ENCODE measurements at regions not wholly inside any gene's neighbourhood (a gene's known extent, or its start where the extent isn't known, plus 50 kb on each side); places are given as distances from the start of the nearest gene placed in this dataset.
"Not testable (repeated sequence)": the region's sequence is repeated elsewhere in the genome, so short reads cannot be mapped to it uniquely, and the experiment has no call there.

- not testable (repeated sequence) for H3K4me3 ChIP-seq (ENCODE audit: low read depth, low read length); DNase-seq (ENCODE audit: low read depth)
Measured at GRCh38 chr2:95691210-95691609, 99.4 kb downstream of the TRIM43 start.

- H3K4me3 ChIP-seq (ENCODE audit: low read depth, low read length); DNase-seq (ENCODE audit: low read depth): not testable (repeated sequence)
Measured at GRCh38 chr2:95693071-95693846, 101.5 kb downstream of the TRIM43 start.

DNA sequence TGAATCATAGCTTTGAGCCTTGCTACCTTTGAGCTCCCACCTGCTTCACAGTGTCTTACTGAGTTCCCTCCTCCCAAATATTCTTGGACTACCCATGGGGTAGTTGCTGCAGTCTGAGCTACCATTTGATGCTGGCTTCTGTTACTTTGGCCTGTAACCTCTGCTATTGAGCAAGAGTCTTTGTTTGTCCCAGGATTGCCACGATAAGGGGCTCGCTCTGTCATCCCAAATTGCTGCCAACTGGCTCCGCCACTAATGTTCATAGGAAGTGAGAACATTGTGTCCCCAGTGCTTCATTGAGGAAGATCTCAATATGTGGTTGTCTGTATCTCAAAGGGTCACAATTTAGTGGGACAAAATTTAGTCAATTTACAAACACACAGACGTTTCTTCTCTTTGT lies 103.8 kb downstream of the TRIM43 start:
- TF ChIP-seq, protein P1, sequence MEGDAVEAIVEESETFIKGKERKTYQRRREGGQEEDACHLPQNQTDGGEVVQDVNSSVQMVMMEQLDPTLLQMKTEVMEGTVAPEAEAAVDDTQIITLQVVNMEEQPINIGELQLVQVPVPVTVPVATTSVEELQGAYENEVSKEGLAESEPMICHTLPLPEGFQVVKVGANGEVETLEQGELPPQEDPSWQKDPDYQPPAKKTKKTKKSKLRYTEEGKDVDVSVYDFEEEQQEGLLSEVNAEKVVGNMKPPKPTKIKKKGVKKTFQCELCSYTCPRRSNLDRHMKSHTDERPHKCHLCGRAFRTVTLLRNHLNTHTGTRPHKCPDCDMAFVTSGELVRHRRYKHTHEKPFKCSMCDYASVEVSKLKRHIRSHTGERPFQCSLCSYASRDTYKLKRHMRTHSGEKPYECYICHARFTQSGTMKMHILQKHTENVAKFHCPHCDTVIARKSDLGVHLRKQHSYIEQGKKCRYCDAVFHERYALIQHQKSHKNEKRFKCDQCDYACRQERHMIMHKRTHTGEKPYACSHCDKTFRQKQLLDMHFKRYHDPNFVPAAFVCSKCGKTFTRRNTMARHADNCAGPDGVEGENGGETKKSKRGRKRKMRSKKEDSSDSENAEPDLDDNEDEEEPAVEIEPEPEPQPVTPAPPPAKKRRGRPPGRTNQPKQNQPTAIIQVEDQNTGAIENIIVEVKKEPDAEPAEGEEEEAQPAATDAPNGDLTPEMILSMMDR (conservative IDR thresholded peaks at IDR 0.05; ENCODE audit: low read depth, low read length) = no peak
- H3K4me3 ChIP-seq (ENCODE audit: low read depth, low read length) = no peak overlapping the region
- no peak for DNase-seq (ENCODE audit: low read depth)

- DNase-seq (ENCODE audit: low read depth) = no peak
- TF ChIP-seq, protein P1 (conservative IDR thresholded peaks at IDR 0.05; ENCODE audit: low read depth, low read length) = no peak
- no peak overlapping the region for H3K4me3 ChIP-seq (ENCODE audit: low read depth, low read length)
Measured at GRCh38 chr2:95698146-95698545, 106.3 kb downstream of the TRIM43 start.

- DNase-seq (ENCODE audit: low read depth); H3K4me3 ChIP-seq (ENCODE audit: low read depth, low read length): not testable (repeated sequence)
Measured at GRCh38 chr2:95699201-95700184, 107.7 kb downstream of the TRIM43 start.

DNA sequence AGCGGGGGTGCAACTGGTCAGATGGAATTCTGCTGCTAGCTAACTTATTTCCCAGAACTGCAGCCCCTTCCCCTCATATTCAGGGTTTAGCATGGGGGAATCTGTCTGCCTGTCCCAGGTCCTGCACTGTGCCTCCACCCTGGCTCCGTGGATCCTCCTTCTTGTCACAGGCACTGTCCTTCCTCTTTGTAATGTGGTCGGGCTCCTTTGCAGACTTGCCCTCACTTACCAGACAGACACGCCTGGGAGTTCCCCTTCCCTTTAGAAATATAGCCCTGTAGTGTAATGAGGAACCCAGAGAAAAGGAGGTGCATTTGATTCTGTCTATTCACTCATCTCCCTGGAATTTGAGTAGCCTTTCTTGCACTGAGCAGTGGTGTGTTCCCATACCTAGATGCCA lies 108.7 kb downstream of the TRIM43 start:
- TF ChIP-seq, protein P1 (conservative IDR thresholded peaks at IDR 0.05; ENCODE audit: low read depth, low read length) = no peak
- DNase-seq (ENCODE audit: low read depth) = no peak
- H3K4me3 ChIP-seq (ENCODE audit: low read depth, low read length) = no peak overlapping the region

DNA sequence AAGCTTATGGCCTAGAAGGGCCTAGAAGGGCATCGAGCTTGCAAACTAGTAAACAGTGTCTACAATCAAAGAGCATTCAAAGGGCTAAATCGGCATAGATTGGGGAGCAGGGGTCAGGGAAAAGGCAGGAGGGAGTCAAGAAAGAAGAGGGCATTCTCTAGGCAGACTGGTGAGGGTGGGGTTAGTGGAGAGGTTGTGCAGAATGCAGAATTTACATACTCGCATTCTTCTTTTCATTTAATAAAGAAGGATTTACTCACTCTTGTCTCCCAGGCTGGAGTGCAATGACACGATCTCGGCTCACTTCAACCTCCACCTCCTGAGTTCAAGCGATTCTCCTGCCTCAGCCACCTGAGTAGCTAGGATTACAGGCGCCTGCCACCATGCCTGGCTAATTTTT lies 110.7 kb downstream of the TRIM43 start:
- TF ChIP-seq, protein P1 (conservative IDR thresholded peaks at IDR 0.05; ENCODE audit: low read depth, low read length) = no peak
- no peak overlapping the region for H3K4me3 ChIP-seq (ENCODE audit: low read depth, low read length)
- DNase-seq (ENCODE audit: low read depth) = no peak

GRCh38 chr2:95707161-95707560 lies 115.4 kb downstream of the TRIM43 start:
- not testable (repeated sequence) for H3K4me3 ChIP-seq (ENCODE audit: low read depth, low read length); DNase-seq (ENCODE audit: low read depth)

DNA sequence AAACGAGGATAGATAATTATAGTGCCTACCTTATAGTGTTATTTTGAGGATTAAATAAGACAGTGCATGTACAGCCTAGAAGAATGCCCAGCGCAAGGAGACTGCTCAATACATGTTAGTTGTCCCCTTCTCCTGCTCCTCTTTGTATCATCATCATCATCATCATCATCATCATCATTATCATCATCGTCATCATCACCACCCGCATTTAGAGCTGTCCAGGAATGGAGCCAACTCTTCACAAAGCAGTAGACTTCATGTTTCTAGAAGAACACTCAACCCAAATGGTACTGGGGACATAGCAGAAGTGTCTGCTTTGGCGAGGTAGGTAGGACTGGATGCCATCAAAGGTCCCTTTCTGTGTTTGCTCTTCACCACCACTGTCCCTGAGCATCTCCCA lies 116.0 kb downstream of the TRIM43 start:
- H3K4me3 ChIP-seq (ENCODE audit: low read depth, low read length) = no peak overlapping the region
- no peak for DNase-seq (ENCODE audit: low read depth)
- TF ChIP-seq, protein P1 (conservative IDR thresholded peaks at IDR 0.05; ENCODE audit: low read depth, low read length) = no peak

Measured in epithelial cell of proximal tubule (primary cell).